ENCODE measurements at regions not wholly inside any gene's neighbourhood (a gene's known extent, or its start where the extent isn't known, plus 50 kb on each side); places are given as distances from the start of the nearest gene placed in this dataset.

- H3K9ac ChIP-seq (ENCODE audit: low read length) = no peak overlapping the region
- H3K27me3 ChIP-seq (replicated peaks; ENCODE audit: control insufficient read depth, insufficient read depth, low read length) = no peaks in the 10 kb centered on the region
Measured at GRCh38 chr12:104833756-104834155, 124.3 kb downstream of the SLC41A2 start.

GRCh38 chr12:104828015-104828414 is 130.1 kb downstream of the SLC41A2 start:
- Histone ChIP-seq H3K9me3 (ENCODE audit: control insufficient read depth, low read length) (peaks cover 4% of the 10 kb centered on the region), H3K36me3 (ENCODE audit: control insufficient read depth, insufficient read depth, low read length, severe bottlenecking) (peaks cover 4% of the 10 kb centered on the region), H3K9ac (ENCODE audit: low read length) (no peak overlapping the region), H3K4me1 (ENCODE audit: control insufficient read depth, insufficient read depth, low read length) (no peaks in the 10 kb centered on the region), H3K27me3 (replicated peaks; ENCODE audit: control insufficient read depth, insufficient read depth, low read length) (no peaks in the 10 kb centered on the region), H3K4me3 (ENCODE audit: low read length) (no peak overlapping the region)
- no peak for DNase-seq (ENCODE audit: low read depth)

More at GRCh38 chr12:104833756-104834155, 124.3 kb downstream of the SLC41A2 start:
- H3K36me3 ChIP-seq (ENCODE audit: control insufficient read depth, insufficient read depth, low read length, severe bottlenecking) = peaks cover 7% of the 10 kb centered on the region
- no peak for DNase-seq (ENCODE audit: low read depth)
- no peaks in the 10 kb centered on the region for H3K9me3 ChIP-seq (ENCODE audit: control insufficient read depth, low read length)
- H3K4me1 ChIP-seq (ENCODE audit: control insufficient read depth, insufficient read depth, low read length) = no peaks in the 10 kb centered on the region
- H3K4me3 ChIP-seq (ENCODE audit: low read length) = no peak overlapping the region

- Histone ChIP-seq H3K9me3 (ENCODE audit: control insufficient read depth, low read length) (peaks cover 4% of the 10 kb centered on the region), H3K9ac (ENCODE audit: low read length) (no peak overlapping the region), H3K36me3 (ENCODE audit: control insufficient read depth, insufficient read depth, low read length, severe bottlenecking) (peaks cover 4% of the 10 kb centered on the region), H3K4me3 (ENCODE audit: low read length) (no peak overlapping the region), H3K27me3 (replicated peaks; ENCODE audit: control insufficient read depth, insufficient read depth, low read length) (no peaks in the 10 kb centered on the region), H3K4me1 (ENCODE audit: control insufficient read depth, insufficient read depth, low read length) (no peaks in the 10 kb centered on the region)
- DNase-seq (ENCODE audit: low read depth) = no peak
Measured at GRCh38 chr12:104827587-104827986, 130.5 kb downstream of the SLC41A2 start.

- DNase-seq (ENCODE audit: low read depth) = no peak
- Histone ChIP-seq H3K9ac (ENCODE audit: low read length) (no peak overlapping the region), H3K36me3 (ENCODE audit: control insufficient read depth, insufficient read depth, low read length, severe bottlenecking) (peaks cover 4% of the 10 kb centered on the region)
Measured at GRCh38 chr12:104825408-104825807, 132.7 kb downstream of the SLC41A2 start.

GRCh38 chr12:104823985-104824461 is 134.1 kb downstream of the SLC41A2 start:
- Histone ChIP-seq H3K36me3 (ENCODE audit: control insufficient read depth, insufficient read depth, low read length, severe bottlenecking) (no peaks in the 10 kb centered on the region), H3K4me3 (ENCODE audit: low read length) (no peak overlapping the region), H3K9ac (ENCODE audit: low read length) (no peak overlapping the region), H3K27me3 (replicated peaks; ENCODE audit: control insufficient read depth, insufficient read depth, low read length) (no peaks in the 10 kb centered on the region), H3K4me1 (ENCODE audit: control insufficient read depth, insufficient read depth, low read length) (peaks cover 4% of the 10 kb centered on the region), H3K9me3 (ENCODE audit: control insufficient read depth, low read length) (peaks cover 4% of the 10 kb centered on the region)
- no peak for DNase-seq (ENCODE audit: low read depth)

More at GRCh38 chr12:104825408-104825807, 132.7 kb downstream of the SLC41A2 start:
- peaks cover 4% of the 10 kb centered on the region for H3K4me1 ChIP-seq (ENCODE audit: control insufficient read depth, insufficient read depth, low read length)
- H3K27me3 ChIP-seq (replicated peaks; ENCODE audit: control insufficient read depth, insufficient read depth, low read length) = no peaks in the 10 kb centered on the region
- H3K4me3 ChIP-seq (ENCODE audit: low read length) = no peak overlapping the region
- H3K9me3 ChIP-seq (ENCODE audit: control insufficient read depth, low read length) = peaks cover 4% of the 10 kb centered on the region

- no peak for DNase-seq (ENCODE audit: low read depth)
- peaks cover 4% of the 10 kb centered on the region for H3K4me1 ChIP-seq (ENCODE audit: control insufficient read depth, insufficient read depth, low read length)
- H3K36me3 ChIP-seq (ENCODE audit: control insufficient read depth, insufficient read depth, low read length, severe bottlenecking) = no peaks in the 10 kb centered on the region
- H3K4me3 ChIP-seq (ENCODE audit: low read length) = no peak overlapping the region
- H3K27me3 ChIP-seq (replicated peaks; ENCODE audit: control insufficient read depth, insufficient read depth, low read length) = no peaks in the 10 kb centered on the region
- no peak overlapping the region for H3K9ac ChIP-seq (ENCODE audit: low read length)
- peaks cover 4% of the 10 kb centered on the region for H3K9me3 ChIP-seq (ENCODE audit: control insufficient read depth, low read length)
Measured at GRCh38 chr12:104822941-104823340, 135.1 kb downstream of the SLC41A2 start.

GRCh38 chr12:104816845-104817503 is 141.1 kb downstream of the SLC41A2 start:
- no peak for DNase-seq (ENCODE audit: low read depth)
- Histone ChIP-seq H3K4me3 (ENCODE audit: low read length) (no peak overlapping the region), H3K9ac (ENCODE audit: low read length) (no peak overlapping the region), H3K27me3 (replicated peaks; ENCODE audit: control insufficient read depth, insufficient read depth, low read length) (no peaks in the 10 kb centered on the region), H3K9me3 (ENCODE audit: control insufficient read depth, low read length) (no peaks in the 10 kb centered on the region), H3K36me3 (ENCODE audit: control insufficient read depth, insufficient read depth, low read length, severe bottlenecking) (peaks cover 12% of the 10 kb centered on the region), H3K4me1 (ENCODE audit: control insufficient read depth, insufficient read depth, low read length) (no peaks in the 10 kb centered on the region)

GRCh38 chr12:104815935-104816334 is 142.2 kb downstream of the SLC41A2 start:
- H3K9me3 ChIP-seq (ENCODE audit: control insufficient read depth, low read length) = no peaks in the 10 kb centered on the region
- no peaks in the 10 kb centered on the region for H3K4me1 ChIP-seq (ENCODE audit: control insufficient read depth, insufficient read depth, low read length)
- DNase-seq (ENCODE audit: low read depth) = no peak
- H3K9ac ChIP-seq (ENCODE audit: low read length) = no peak overlapping the region
- no peaks in the 10 kb centered on the region for H3K27me3 ChIP-seq (replicated peaks; ENCODE audit: control insufficient read depth, insufficient read depth, low read length)
- H3K36me3 ChIP-seq (ENCODE audit: control insufficient read depth, insufficient read depth, low read length, severe bottlenecking) = peaks cover 12% of the 10 kb centered on the region
- H3K4me3 ChIP-seq (ENCODE audit: low read length) = no peak overlapping the region

GRCh38 chr12:104814944-104815343 is 143.1 kb downstream of the SLC41A2 start:
- Histone ChIP-seq H3K36me3 (ENCODE audit: control insufficient read depth, insufficient read depth, low read length, severe bottlenecking) (peaks cover 12% of the 10 kb centered on the region), H3K4me1 (ENCODE audit: control insufficient read depth, insufficient read depth, low read length) (no peaks in the 10 kb centered on the region), H3K9me3 (ENCODE audit: control insufficient read depth, low read length) (no peaks in the 10 kb centered on the region), H3K27me3 (replicated peaks; ENCODE audit: control insufficient read depth, insufficient read depth, low read length) (no peaks in the 10 kb centered on the region), H3K4me3 (ENCODE audit: low read length) (no peak overlapping the region), H3K9ac (ENCODE audit: low read length) (no peak overlapping the region)
- DNase-seq (ENCODE audit: low read depth) = no peak
